HCT116 (cell line): ENCODE measurements at regions not wholly inside any gene's neighbourhood (a gene's known extent, or its start where the extent isn't known, plus 50 kb on each side); places are given as distances from the start of the nearest gene placed in this dataset.

Experiments
- ATAC-seq: fragments of 200-7000 bp; cut with Tn5 transposase; 2 replicates; pipeline ENCODE4 v1.9.1; 2020; ENCODE audit warnings: mild to moderate bottlenecking, moderate library complexity
- BruUV-seq: library from RNA; stranded (reverse); fragments of 400-500 nt; replicated peaks from 2 replicates; lab custom pipeline; 2021; lab: Mats Ljungman, UMichigan
- CTCF ChIA-PET: fragments of 300-600 bp; sonication (Branson Sonifier 250); formaldehyde crosslinking; loops from one replicate; lab custom pipeline; 2021; ENCODE audit warnings: antibody characterized with exemption; lab: Charles Lee
- POLR2A ChIA-PET: fragments of 300-600, 350-600 bp; sonication (Branson Sonifier 250); formaldehyde crosslinking; loops from one replicate; lab custom pipeline; 2021; ENCODE audit warnings: antibody characterized with exemption; lab: Charles Lee
- RAD21 ChIA-PET, 2 experiments: fragments of 300-600 bp; sonication (Branson Sonifier 250); formaldehyde crosslinking; loops; one replicate each; lab custom pipeline; 2023; ENCODE audit warnings: low total read pairs in 2 of 2; ENCODE audit not compliant: uncharacterized antibody in 2 of 2, unreplicated experiment in 2 of 2, low non-redundant PET in 1 of 2; lab: Charles Lee
- DNase-seq: peaks from one replicate; pipeline ENCODE4 v3.0.0-alpha.2; 2010; ENCODE audit warnings: low read depth, low spot score
- H2AFZ ChIP-seq: fragments of 200-600 bp; shearing (Covaris generic), sonication (generic); 2 replicates; pipeline ENCODE4 v1.6.1; 2017; ENCODE audit warnings: low read depth, mixed run types, mixed read lengths, antibody characterized with exemption, low read length; ENCODE audit not compliant: poor library complexity, severe bottlenecking
- H3K27ac ChIP-seq: 2 replicates; pipeline ENCODE4 v1.5.1; 2012; ENCODE audit warnings: low read depth, low read length
- H3K27me3 ChIP-seq: fragments of 200-600 bp; sonication (generic); 2 replicates; pipeline ENCODE4 v1.6.1; 2016; ENCODE audit warnings: mixed run types, low read length, mixed read lengths; ENCODE audit not compliant: insufficient read depth
- H3K36me3 ChIP-seq, 2 experiments: fragments of 200-500 bp in 1 of 2; fragments of 200-600 bp in 1 of 2; sonication (Bioruptor generic) in 1 of 2; sonication (generic) in 1 of 2; 2 replicates each; pipeline versions ENCODE4 v1.5.1 to v1.6.1; 2014 to 2016; ENCODE audit warnings: low read length in 2 of 2, inconsistent platforms in 1 of 2, mixed read lengths in 1 of 2, mixed run types in 1 of 2; ENCODE audit not compliant: insufficient read depth in 2 of 2, control insufficient read depth in 1 of 2
- H3K4me1 ChIP-seq, 2 experiments: fragments of 200-600 bp in 1 of 2; sonication (generic) in 1 of 2; 2 replicates each; pipeline versions ENCODE4 v1.5.1 to v1.6.1; 2012 to 2017; ENCODE audit warnings: low read length in 2 of 2, inconsistent platforms in 1 of 2, mild to moderate bottlenecking in 1 of 2, mixed read lengths in 1 of 2, mixed run types in 1 of 2, moderate library complexity in 1 of 2; ENCODE audit not compliant: insufficient read depth in 2 of 2, control insufficient read depth in 1 of 2
- H3K4me2 ChIP-seq: fragments of 200-600 bp; sonication (generic); 2 replicates; pipeline ENCODE4 v1.6.1; 2017; ENCODE audit warnings: mixed run types, low read length, mixed read lengths
- H3K4me3 ChIP-seq, 2 experiments: fragments of 200-600 bp in 1 of 2; sonication (generic) in 1 of 2; replicated peaks in 1 of 2; 2 replicates each; pipeline ENCODE4 v1.5.1; 2011 to 2016; ENCODE audit warnings: low read length in 2 of 2, control low read depth in 1 of 2, low read depth in 1 of 2, mild to moderate bottlenecking in 1 of 2, mixed read lengths in 1 of 2, mixed run types in 1 of 2
- H3K79me2 ChIP-seq: fragments of 200-600 bp; sonication (generic); 2 replicates; pipeline ENCODE4 v1.6.1; 2017; ENCODE audit warnings: mild to moderate bottlenecking, mixed run types, low read length, moderate library complexity, mixed read lengths; ENCODE audit not compliant: insufficient read depth
- H3K9ac ChIP-seq: fragments of 200-600 bp; sonication (generic); 2 replicates; pipeline ENCODE4 v1.6.1; 2016; ENCODE audit warnings: low read length, mixed read lengths
- H3K9me2 ChIP-seq: fragments of 200-600 bp; sonication (generic), shearing (Covaris generic); 2 replicates; pipeline ENCODE4 v1.6.1; 2017; ENCODE audit warnings: mixed run types, mild to moderate bottlenecking, moderate library complexity; ENCODE audit not compliant: insufficient read depth
- H3K9me3 ChIP-seq, 2 experiments: fragments of 200-500 bp in 1 of 2; fragments of 200-600 bp in 1 of 2; sonication (Bioruptor generic) in 1 of 2; sonication (generic) in 1 of 2; 2 replicates each; pipeline ENCODE4 v1.6.1; 2014 to 2017; ENCODE audit warnings: low read length in 2 of 2, mixed read lengths in 2 of 2, inconsistent platforms in 1 of 2, low read depth in 1 of 2, mild to moderate bottlenecking in 1 of 2, mixed run types in 1 of 2, moderate library complexity in 1 of 2; ENCODE audit not compliant: control insufficient read depth in 1 of 2, insufficient read depth in 1 of 2
- H4K20me1 ChIP-seq: fragments of 200-600 bp; sonication (generic), shearing (Covaris generic); 2 replicates; pipeline ENCODE4 v1.6.1; 2017; ENCODE audit warnings: mixed run types, mild to moderate bottlenecking, moderate library complexity; ENCODE audit not compliant: insufficient read depth
- CBX3 ChIP-seq: IDR thresholded peaks from 2 replicates; pipeline ENCODE4 v1.6.1; 2012; ENCODE audit warnings: low read depth
- EGR1 ChIP-seq: IDR thresholded peaks from 2 replicates; pipeline ENCODE4 v1.6.1; 2012; ENCODE audit warnings: low read depth
- EZH2phosphoT487 ChIP-seq: fragments of 200-600 bp; IDR thresholded peaks from 2 replicates; pipeline ENCODE4 v1.6.1; 2018; ENCODE audit warnings: antibody characterized with exemption, borderline replicate concordance
- JUND ChIP-seq: IDR thresholded peaks from 2 replicates; pipeline ENCODE4 v1.6.1; 2012
- POLR2A ChIP-seq: IDR thresholded peaks from 2 replicates; pipeline ENCODE4 v1.7.0; 2011; ENCODE audit warnings: borderline replicate concordance; ENCODE audit not compliant: insufficient read depth, insufficient read length; ENCODE audit errors: extremely low read depth
- SIN3A ChIP-seq: IDR thresholded peaks from 2 replicates; pipeline ENCODE4 v1.6.1; 2012; ENCODE audit warnings: low read depth
- ZNF274 ChIP-seq: fragments of 200-500 bp; sonication (Bioruptor generic); IDR thresholded peaks from 2 replicates; pipeline ENCODE4 v1.6.1; 2014; ENCODE audit warnings: mild to moderate bottlenecking, low read depth, low read length, inconsistent platforms
- intact Hi-C: fragments of 100-400 bp; cut with micrococcal nuclease; formaldehyde crosslinking; loops from 2 replicates; pipeline ENCODE4 v1.10.0; 2022
- TF ChIP-seq, protein P1 (sequence below): IDR thresholded peaks from 2 replicates; pipeline ENCODE4 v1.6.1; 2012; ENCODE audit warnings: low read depth
- TF ChIP-seq, protein P2 (sequence below): IDR thresholded peaks from 2 replicates; pipeline ENCODE4 v1.6.1; 2011; ENCODE audit warnings: mild to moderate bottlenecking, low read length, moderate library complexity; ENCODE audit not compliant: insufficient replicate concordance; ENCODE audit errors: extremely low read depth

DNA sequence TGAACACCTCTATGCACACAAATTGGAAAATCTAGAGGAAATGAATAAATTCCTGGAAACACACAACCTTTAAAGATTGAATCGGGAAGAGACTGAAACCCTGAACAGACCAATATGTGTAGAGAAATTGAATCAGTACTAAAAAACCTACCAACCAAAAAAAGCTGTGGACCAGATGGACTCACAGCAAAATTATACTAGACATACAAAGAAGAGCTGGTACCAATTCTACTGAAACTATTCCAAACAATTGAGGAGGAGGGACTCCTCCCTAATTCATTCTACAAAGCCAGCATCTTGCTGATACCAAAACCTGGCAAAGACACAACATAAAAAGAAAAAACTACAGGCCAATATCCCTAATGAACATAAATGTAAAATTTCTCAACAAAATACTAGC is 54.4 kb upstream of the SEZ6L start:
- ChIA-PET RAD21 (no interaction called here), POLR2A (no interaction called here), CTCF (no interaction called here)
- Histone ChIP-seq H3K4me3 (no peak overlapping the region), H4K20me1 (no peaks in the 10 kb centered on the region), H3K9ac (no peak overlapping the region), H3K27ac (no peak overlapping the region), H3K9me2 (no peaks in the 10 kb centered on the region), H3K79me2 (no peaks in the 10 kb centered on the region), H3K36me3 (no peaks in the 10 kb centered on the region), H2AFZ (no peak overlapping the region), H3K9me3 (no peaks in the 10 kb centered on the region), H3K4me2 (no peak overlapping the region), H3K4me1 (no peaks in the 10 kb centered on the region), H3K27me3 (peaks cover 14% of the 10 kb centered on the region)
- BruUV-seq, result no TSS peak
- intact Hi-C loops, result loop anchor here (10.0 kb wide), 1 partner anchor 60 kb away; no protein-coding TSS in a partner anchor
- TF ChIP-seq EZH2phosphoT487 (no peak), ZNF274 (no peak), CBX3 (no peak), JUND (no peak), SIN3A (no peak), POLR2A (no peak), EGR1 (no peak)
- TF ChIP-seq, protein P1, sequence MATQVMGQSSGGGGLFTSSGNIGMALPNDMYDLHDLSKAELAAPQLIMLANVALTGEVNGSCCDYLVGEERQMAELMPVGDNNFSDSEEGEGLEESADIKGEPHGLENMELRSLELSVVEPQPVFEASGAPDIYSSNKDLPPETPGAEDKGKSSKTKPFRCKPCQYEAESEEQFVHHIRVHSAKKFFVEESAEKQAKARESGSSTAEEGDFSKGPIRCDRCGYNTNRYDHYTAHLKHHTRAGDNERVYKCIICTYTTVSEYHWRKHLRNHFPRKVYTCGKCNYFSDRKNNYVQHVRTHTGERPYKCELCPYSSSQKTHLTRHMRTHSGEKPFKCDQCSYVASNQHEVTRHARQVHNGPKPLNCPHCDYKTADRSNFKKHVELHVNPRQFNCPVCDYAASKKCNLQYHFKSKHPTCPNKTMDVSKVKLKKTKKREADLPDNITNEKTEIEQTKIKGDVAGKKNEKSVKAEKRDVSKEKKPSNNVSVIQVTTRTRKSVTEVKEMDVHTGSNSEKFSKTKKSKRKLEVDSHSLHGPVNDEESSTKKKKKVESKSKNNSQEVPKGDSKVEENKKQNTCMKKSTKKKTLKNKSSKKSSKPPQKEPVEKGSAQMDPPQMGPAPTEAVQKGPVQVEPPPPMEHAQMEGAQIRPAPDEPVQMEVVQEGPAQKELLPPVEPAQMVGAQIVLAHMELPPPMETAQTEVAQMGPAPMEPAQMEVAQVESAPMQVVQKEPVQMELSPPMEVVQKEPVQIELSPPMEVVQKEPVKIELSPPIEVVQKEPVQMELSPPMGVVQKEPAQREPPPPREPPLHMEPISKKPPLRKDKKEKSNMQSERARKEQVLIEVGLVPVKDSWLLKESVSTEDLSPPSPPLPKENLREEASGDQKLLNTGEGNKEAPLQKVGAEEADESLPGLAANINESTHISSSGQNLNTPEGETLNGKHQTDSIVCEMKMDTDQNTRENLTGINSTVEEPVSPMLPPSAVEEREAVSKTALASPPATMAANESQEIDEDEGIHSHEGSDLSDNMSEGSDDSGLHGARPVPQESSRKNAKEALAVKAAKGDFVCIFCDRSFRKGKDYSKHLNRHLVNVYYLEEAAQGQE, result no peak
- TF ChIP-seq, protein P2, sequence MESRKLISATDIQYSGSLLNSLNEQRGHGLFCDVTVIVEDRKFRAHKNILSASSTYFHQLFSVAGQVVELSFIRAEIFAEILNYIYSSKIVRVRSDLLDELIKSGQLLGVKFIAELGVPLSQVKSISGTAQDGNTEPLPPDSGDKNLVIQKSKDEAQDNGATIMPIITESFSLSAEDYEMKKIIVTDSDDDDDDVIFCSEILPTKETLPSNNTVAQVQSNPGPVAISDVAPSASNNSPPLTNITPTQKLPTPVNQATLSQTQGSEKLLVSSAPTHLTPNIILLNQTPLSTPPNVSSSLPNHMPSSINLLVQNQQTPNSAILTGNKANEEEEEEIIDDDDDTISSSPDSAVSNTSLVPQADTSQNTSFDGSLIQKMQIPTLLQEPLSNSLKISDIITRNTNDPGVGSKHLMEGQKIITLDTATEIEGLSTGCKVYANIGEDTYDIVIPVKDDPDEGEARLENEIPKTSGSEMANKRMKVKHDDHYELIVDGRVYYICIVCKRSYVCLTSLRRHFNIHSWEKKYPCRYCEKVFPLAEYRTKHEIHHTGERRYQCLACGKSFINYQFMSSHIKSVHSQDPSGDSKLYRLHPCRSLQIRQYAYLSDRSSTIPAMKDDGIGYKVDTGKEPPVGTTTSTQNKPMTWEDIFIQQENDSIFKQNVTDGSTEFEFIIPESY, result no peak
- DNase-seq (no peak), ATAC-seq (no peak)
